Endodermal cell (in vitro differentiated cells): ENCODE measurements at regions not wholly inside any gene's neighbourhood (a gene's known extent, or its start where the extent isn't known, plus 50 kb on each side); places are given as distances from the start of the nearest gene placed in this dataset.

ENCODE experiments used
- DNase-seq: peaks from one replicate; pipeline ENCODE4 v3.0.0-alpha.2; 2017
- H3K27ac ChIP-seq: 2 replicates; pipeline ENCODE4 v1.5.1; 2013; ENCODE audit warnings: mild to moderate bottlenecking, low read depth, low read length, moderate library complexity
- H3K27me3 ChIP-seq: 2 replicates; pipeline ENCODE4 v1.6.1; 2013; ENCODE audit warnings: mild to moderate bottlenecking, low read length, moderate library complexity; ENCODE audit not compliant: insufficient read depth, control insufficient read depth, poor library complexity, severe bottlenecking
- H3K36me3 ChIP-seq: 2 replicates; pipeline ENCODE4 v1.7.0; 2013; ENCODE audit warnings: mild to moderate bottlenecking, low read length, moderate library complexity; ENCODE audit not compliant: control insufficient read depth, insufficient read depth
- H3K4me1 ChIP-seq: one replicate; pipeline ENCODE4 v1.7.0; 2013; ENCODE audit warnings: low read length; ENCODE audit not compliant: control insufficient read depth, insufficient read depth
- H3K4me3 ChIP-seq: 2 replicates; pipeline ENCODE4 v1.5.1; 2013; ENCODE audit warnings: mild to moderate bottlenecking, low read length, moderate library complexity
- H3K9ac ChIP-seq: 2 replicates; pipeline ENCODE4 v1.6.1; 2013; ENCODE audit warnings: mild to moderate bottlenecking, low read length, moderate library complexity; ENCODE audit not compliant: poor library complexity, severe bottlenecking; ENCODE audit errors: extremely low read depth
- H3K9me3 ChIP-seq: 2 replicates; pipeline ENCODE4 v1.6.1; 2013; ENCODE audit warnings: mild to moderate bottlenecking, low read length, moderate library complexity; ENCODE audit not compliant: control insufficient read depth
- H3K27ac Mint-ChIP-seq: 2 replicates; pipeline ENCODE4 v1.8.0; 2020; ENCODE audit warnings: mixed read lengths
- H3K27me3 Mint-ChIP-seq: 2 replicates; pipeline ENCODE4 v1.8.0; 2021; ENCODE audit warnings: mild to moderate bottlenecking, mixed read lengths; ENCODE audit not compliant: insufficient read depth
- H3K36me3 Mint-ChIP-seq: 2 replicates; pipeline ENCODE4 v1.8.0; 2020; ENCODE audit warnings: low read depth, mixed read lengths
- H3K4me1 Mint-ChIP-seq: 2 replicates; pipeline ENCODE4 v1.8.0; 2020; ENCODE audit warnings: mixed read lengths
- H3K4me3 Mint-ChIP-seq: 2 replicates; pipeline ENCODE4 v1.8.0; 2020; ENCODE audit warnings: mild to moderate bottlenecking, moderate library complexity, mixed read lengths
- H3K9me3 Mint-ChIP-seq: 2 replicates; pipeline ENCODE4 v1.8.0; 2020; ENCODE audit warnings: mild to moderate bottlenecking, mixed read lengths
- WGBS, 2 experiments: methylation state at CpG; one replicate each; pipeline versions ENCODE4 v1.1.5 to v1.1.7; 2013; ENCODE audit warnings: missing lambda C conversion rate in 2 of 2, mixed read lengths in 1 of 2; ENCODE audit not compliant: insufficient coverage in 1 of 2, insufficient read length in 1 of 2; 5-methylcytosine and 5-hydroxymethylcytosine counted together
- TF ChIP-seq, protein P1 (sequence below): fragments of 200-600 bp; sonication (generic); conservative IDR thresholded peaks from 2 replicates; pipeline ENCODE4 v1.5.0; 2021; ENCODE audit warnings: antibody characterized with exemption, mild to moderate bottlenecking

DNA sequence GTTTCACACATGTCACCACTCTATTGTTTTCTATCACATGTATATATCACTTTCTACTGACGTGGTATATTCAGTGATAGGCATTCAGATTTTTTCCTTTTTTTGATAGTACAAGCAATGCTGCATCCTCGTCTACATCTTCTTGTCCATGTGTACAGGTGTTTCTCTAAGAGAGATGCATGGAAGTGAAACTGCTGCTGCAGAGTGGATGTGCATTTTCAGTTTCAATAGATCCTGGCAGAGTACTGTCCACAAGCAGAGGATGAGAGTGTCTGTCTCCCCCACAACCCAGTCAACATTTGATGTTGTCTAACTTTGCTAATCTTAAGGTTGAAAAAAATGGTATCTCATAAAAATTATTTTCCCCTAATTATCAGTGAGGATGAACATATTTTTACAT, 194.0 kb upstream of the CASK start:
- no peaks in the 10 kb centered on the region for H3K27me3 ChIP-seq
- no peak overlapping the region for H3K27ac Mint-ChIP-seq
- peaks cover 51% of the 10 kb centered on the region for H3K9me3 Mint-ChIP-seq
- TF ChIP-seq, protein P1, sequence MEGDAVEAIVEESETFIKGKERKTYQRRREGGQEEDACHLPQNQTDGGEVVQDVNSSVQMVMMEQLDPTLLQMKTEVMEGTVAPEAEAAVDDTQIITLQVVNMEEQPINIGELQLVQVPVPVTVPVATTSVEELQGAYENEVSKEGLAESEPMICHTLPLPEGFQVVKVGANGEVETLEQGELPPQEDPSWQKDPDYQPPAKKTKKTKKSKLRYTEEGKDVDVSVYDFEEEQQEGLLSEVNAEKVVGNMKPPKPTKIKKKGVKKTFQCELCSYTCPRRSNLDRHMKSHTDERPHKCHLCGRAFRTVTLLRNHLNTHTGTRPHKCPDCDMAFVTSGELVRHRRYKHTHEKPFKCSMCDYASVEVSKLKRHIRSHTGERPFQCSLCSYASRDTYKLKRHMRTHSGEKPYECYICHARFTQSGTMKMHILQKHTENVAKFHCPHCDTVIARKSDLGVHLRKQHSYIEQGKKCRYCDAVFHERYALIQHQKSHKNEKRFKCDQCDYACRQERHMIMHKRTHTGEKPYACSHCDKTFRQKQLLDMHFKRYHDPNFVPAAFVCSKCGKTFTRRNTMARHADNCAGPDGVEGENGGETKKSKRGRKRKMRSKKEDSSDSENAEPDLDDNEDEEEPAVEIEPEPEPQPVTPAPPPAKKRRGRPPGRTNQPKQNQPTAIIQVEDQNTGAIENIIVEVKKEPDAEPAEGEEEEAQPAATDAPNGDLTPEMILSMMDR: no peak
- no peak overlapping the region for H3K9ac ChIP-seq
- no peaks in the 10 kb centered on the region for H3K27me3 Mint-ChIP-seq
- H3K27ac ChIP-seq: no peak overlapping the region
- 100% methylated on average over 2 of the region's 2 CpGs; no CpG with 5 or more reads in 1 of the 2 experiments for WGBS, 2 experiments
- H3K4me3 ChIP-seq: no peak overlapping the region
- no peaks in the 10 kb centered on the region for H3K36me3 ChIP-seq
- H3K4me1 Mint-ChIP-seq: peaks cover 9% of the 10 kb centered on the region
- H3K4me3 Mint-ChIP-seq: no peak overlapping the region
- peaks cover 6% of the 10 kb centered on the region for H3K36me3 Mint-ChIP-seq
- no peak for DNase-seq
- H3K4me1 ChIP-seq: no peaks in the 10 kb centered on the region
- H3K9me3 ChIP-seq: peaks cover 15% of the 10 kb centered on the region

DNA sequence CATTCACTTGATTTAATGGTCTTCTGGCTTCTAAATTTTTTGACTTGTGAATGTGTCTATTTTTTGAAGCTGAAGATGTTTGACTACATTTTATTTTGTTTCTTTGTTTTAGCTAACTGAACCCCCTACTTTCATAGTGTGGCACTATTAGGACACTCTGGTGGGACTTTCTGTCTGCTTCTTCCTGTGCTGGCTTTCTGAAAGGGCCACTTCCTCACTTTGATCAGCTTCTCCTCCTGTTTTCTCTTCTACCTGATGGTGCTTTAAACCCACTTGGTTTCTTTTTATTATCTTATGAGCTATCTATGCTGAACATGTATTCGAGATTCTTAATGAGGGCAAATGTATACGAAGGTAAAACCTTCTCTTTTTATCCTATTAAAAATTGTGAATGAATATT, 186.1 kb upstream of the CASK start:
- peaks cover 6% of the 10 kb centered on the region for H3K4me1 Mint-ChIP-seq
- H3K27ac ChIP-seq: no peak overlapping the region
- DNase-seq: no peak
- H3K4me3 Mint-ChIP-seq: no peak overlapping the region
- no peaks in the 10 kb centered on the region for H3K27me3 ChIP-seq
- peaks cover 49% of the 10 kb centered on the region for H3K9me3 Mint-ChIP-seq
- no peaks in the 10 kb centered on the region for H3K36me3 ChIP-seq
- H3K4me3 ChIP-seq: no peak overlapping the region
- H3K27ac Mint-ChIP-seq: no peak overlapping the region
- TF ChIP-seq, protein P1: no peak
- H3K4me1 ChIP-seq: no peaks in the 10 kb centered on the region
- H3K9me3 ChIP-seq: peaks cover 16% of the 10 kb centered on the region
- H3K27me3 Mint-ChIP-seq: no peaks in the 10 kb centered on the region
- no peak overlapping the region for H3K9ac ChIP-seq
- WGBS, 2 experiments: 100% methylated on average over 1 of the region's 2 CpGs; no CpG with 5 or more reads in 1 of the 2 experiments
- H3K36me3 Mint-ChIP-seq: peaks cover 7% of the 10 kb centered on the region

GRCh38 chrX:42107495-42108488, 184.4 kb upstream of the CASK start:
- no peak overlapping the region for H3K4me3 ChIP-seq
- no peaks in the 10 kb centered on the region for H3K27me3 ChIP-seq
- no peak overlapping the region for H3K27ac ChIP-seq
- H3K4me1 Mint-ChIP-seq: peaks cover 5% of the 10 kb centered on the region
- peaks cover 6% of the 10 kb centered on the region for H3K9me3 ChIP-seq
- H3K27me3 Mint-ChIP-seq: no peaks in the 10 kb centered on the region
- no peaks in the 10 kb centered on the region for H3K4me1 ChIP-seq
- no peaks in the 10 kb centered on the region for H3K36me3 ChIP-seq
- peaks cover 4% of the 10 kb centered on the region for H3K36me3 Mint-ChIP-seq
- H3K4me3 Mint-ChIP-seq: no peak overlapping the region
- WGBS, 2 experiments: 90 to 93% methylated on average over 2 to 8 of the region's 8 CpGs
- DNase-seq: no peak
- no peak overlapping the region for H3K9ac ChIP-seq
- H3K9me3 Mint-ChIP-seq: peaks cover 45% of the 10 kb centered on the region
- H3K27ac Mint-ChIP-seq: no peak overlapping the region
- TF ChIP-seq, protein P1: no peak
